HEK293 (cell line): ENCODE measurements at regions not wholly inside any gene's neighbourhood (a gene's known extent, or its start where the extent isn't known, plus 50 kb on each side); places are given as distances from the start of the nearest gene placed in this dataset.

ENCODE experiments used
- HOXA7 ChIP-seq: sonication (generic); formaldehyde crosslinking; IDR thresholded peaks from 2 replicates; pipeline ENCODE4 v1.8.1; 2022; ENCODE audit warnings: missing genetic modification reagents, borderline replicate concordance
- KLF16 ChIP-seq: fragments of 450-650 bp; formaldehyde crosslinking; IDR thresholded peaks from 2 replicates; pipeline ENCODE4 v1.5.1; 2017; ENCODE audit warnings: missing biosample characterization, missing genetic modification characterization
- SETDB1 ChIP-seq: IDR thresholded peaks from one replicate; pipeline ENCODE4 v1.6.1; 2017; ENCODE audit warnings: mild to moderate bottlenecking, low read length, moderate library complexity, mixed read lengths; ENCODE audit not compliant: insufficient read length
- ZBTB7A ChIP-seq: fragments of 450-650 bp; formaldehyde crosslinking; IDR thresholded peaks from 2 replicates; pipeline ENCODE4 v1.5.1; 2016; ENCODE audit warnings: low read depth, missing biosample characterization, missing genetic modification characterization
- ZNF121 ChIP-seq: fragments of 450-650 bp; formaldehyde crosslinking; IDR thresholded peaks from 2 replicates; pipeline ENCODE4 v1.5.1; 2016; ENCODE audit warnings: missing biosample characterization, missing genetic modification characterization
- ZNF274 ChIP-seq, 2 experiments: fragments of 200-500 bp in 1 of 2; fragments of 450-650 bp in 1 of 2; sonication (Bioruptor generic) in 1 of 2; formaldehyde crosslinking in 1 of 2; IDR thresholded peaks; 2 replicates each; pipeline versions ENCODE4 v1.5.1 to v1.6.1; 2014 to 2016; ENCODE audit warnings: borderline replicate concordance in 1 of 2, inconsistent platforms in 1 of 2, low read length in 1 of 2, missing biosample characterization in 1 of 2, missing genetic modification characterization in 1 of 2
- ZNF37A ChIP-seq: fragments of 450-650 bp; IDR thresholded peaks from 2 replicates; pipeline ENCODE4 v1.5.1; 2018; ENCODE audit warnings: missing biosample characterization, missing genetic modification characterization
- ZNF473 ChIP-seq: fragments of 450-650 bp; formaldehyde crosslinking; IDR thresholded peaks from 2 replicates; pipeline ENCODE4 v1.5.1; 2017; ENCODE audit warnings: missing biosample characterization, missing genetic modification characterization
- TF ChIP-seq, protein P1 (sequence below): fragments of 450-650 bp; formaldehyde crosslinking; IDR thresholded peaks from 2 replicates; pipeline ENCODE4 v1.5.1; 2016; ENCODE audit warnings: missing biosample characterization, missing genetic modification characterization
- TF ChIP-seq, protein P2 (sequence below): fragments of 450-650 bp; formaldehyde crosslinking; IDR thresholded peaks from 2 replicates; pipeline ENCODE4 v1.5.1; 2016; ENCODE audit warnings: missing biosample characterization, missing genetic modification characterization
- TF ChIP-seq, protein P3 (sequence below): fragments of 450-650 bp; formaldehyde crosslinking; IDR thresholded peaks from 2 replicates; pipeline ENCODE4 v1.5.1; 2016; ENCODE audit warnings: missing biosample characterization, missing genetic modification characterization
- TF ChIP-seq, protein P4 (sequence below): fragments of 450-650 bp; IDR thresholded peaks from 2 replicates; pipeline ENCODE4 v1.5.1; 2018; ENCODE audit warnings: missing biosample characterization, mild to moderate bottlenecking, missing genetic modification characterization
- TF ChIP-seq, protein P5 (sequence below): fragments of 450-650 bp; formaldehyde crosslinking; IDR thresholded peaks from 2 replicates; pipeline ENCODE4 v1.5.1; 2016; ENCODE audit warnings: missing biosample characterization, missing genetic modification characterization

DNA sequence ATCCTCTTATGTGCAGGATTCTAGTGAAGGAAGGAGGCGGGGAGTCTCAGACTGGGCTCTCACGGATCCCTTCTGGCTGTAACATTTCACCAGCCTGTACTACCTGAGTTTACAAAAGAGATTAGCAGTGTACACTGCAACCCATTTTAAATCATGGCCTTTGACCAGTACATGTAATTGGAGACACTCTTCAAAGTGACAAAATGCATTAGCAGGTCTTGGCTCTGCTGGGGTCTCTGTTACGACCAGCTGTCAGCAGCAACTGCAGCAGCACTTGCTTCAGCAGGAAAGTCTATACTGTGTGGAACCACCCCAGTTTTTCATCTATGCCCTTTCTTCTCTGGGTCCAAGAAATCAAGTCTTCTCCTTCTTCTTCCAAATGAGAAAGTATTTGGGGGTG, 322.8 kb upstream of the ASIC2 start:
- TF ChIP-seq, protein P1, sequence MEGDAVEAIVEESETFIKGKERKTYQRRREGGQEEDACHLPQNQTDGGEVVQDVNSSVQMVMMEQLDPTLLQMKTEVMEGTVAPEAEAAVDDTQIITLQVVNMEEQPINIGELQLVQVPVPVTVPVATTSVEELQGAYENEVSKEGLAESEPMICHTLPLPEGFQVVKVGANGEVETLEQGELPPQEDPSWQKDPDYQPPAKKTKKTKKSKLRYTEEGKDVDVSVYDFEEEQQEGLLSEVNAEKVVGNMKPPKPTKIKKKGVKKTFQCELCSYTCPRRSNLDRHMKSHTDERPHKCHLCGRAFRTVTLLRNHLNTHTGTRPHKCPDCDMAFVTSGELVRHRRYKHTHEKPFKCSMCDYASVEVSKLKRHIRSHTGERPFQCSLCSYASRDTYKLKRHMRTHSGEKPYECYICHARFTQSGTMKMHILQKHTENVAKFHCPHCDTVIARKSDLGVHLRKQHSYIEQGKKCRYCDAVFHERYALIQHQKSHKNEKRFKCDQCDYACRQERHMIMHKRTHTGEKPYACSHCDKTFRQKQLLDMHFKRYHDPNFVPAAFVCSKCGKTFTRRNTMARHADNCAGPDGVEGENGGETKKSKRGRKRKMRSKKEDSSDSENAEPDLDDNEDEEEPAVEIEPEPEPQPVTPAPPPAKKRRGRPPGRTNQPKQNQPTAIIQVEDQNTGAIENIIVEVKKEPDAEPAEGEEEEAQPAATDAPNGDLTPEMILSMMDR (tag by site-specific recombination): no peak
- TF ChIP-seq KLF16 (tag by site-specific recombination) (no peak), ZNF274 (IDR thresholded peaks at IDR 0.05; ENCODE audit: low read length) (no peak), ZNF274 (tag by site-specific recombination; IDR thresholded peaks at IDR 0.05; ENCODE audit: borderline replicate concordance) (no peak), ZBTB7A (tag by site-specific recombination) (no peak), ZNF37A (tag by site-specific recombination) (no peak), HOXA7 (CRISPR knock-in tag) (no peak), SETDB1 (no peak), ZNF121 (no peak), ZNF473 (no peak)
- TF ChIP-seq, protein P2, sequence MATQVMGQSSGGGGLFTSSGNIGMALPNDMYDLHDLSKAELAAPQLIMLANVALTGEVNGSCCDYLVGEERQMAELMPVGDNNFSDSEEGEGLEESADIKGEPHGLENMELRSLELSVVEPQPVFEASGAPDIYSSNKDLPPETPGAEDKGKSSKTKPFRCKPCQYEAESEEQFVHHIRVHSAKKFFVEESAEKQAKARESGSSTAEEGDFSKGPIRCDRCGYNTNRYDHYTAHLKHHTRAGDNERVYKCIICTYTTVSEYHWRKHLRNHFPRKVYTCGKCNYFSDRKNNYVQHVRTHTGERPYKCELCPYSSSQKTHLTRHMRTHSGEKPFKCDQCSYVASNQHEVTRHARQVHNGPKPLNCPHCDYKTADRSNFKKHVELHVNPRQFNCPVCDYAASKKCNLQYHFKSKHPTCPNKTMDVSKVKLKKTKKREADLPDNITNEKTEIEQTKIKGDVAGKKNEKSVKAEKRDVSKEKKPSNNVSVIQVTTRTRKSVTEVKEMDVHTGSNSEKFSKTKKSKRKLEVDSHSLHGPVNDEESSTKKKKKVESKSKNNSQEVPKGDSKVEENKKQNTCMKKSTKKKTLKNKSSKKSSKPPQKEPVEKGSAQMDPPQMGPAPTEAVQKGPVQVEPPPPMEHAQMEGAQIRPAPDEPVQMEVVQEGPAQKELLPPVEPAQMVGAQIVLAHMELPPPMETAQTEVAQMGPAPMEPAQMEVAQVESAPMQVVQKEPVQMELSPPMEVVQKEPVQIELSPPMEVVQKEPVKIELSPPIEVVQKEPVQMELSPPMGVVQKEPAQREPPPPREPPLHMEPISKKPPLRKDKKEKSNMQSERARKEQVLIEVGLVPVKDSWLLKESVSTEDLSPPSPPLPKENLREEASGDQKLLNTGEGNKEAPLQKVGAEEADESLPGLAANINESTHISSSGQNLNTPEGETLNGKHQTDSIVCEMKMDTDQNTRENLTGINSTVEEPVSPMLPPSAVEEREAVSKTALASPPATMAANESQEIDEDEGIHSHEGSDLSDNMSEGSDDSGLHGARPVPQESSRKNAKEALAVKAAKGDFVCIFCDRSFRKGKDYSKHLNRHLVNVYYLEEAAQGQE (tag by site-specific recombination): no peak
- TF ChIP-seq, protein P3, sequence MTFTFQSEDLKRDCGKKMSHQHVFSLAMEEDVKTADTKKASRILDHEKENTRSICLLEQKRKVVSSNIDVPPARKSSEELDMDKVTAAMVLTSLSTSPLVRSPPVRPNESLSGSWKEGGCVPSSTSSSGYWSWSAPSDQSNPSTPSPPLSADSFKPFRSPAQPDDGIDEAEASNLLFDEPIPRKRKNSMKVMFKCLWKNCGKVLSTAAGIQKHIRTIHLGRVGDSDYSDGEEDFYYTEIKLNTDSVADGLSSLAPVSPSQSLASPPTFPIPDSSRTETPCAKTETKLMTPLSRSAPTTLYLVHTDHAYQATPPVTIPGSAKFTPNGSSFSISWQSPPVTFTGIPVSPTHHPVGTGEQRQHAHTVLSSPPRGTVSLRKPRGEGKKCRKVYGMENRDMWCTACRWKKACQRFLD (tag by site-specific recombination): no peak
- TF ChIP-seq, protein P4, sequence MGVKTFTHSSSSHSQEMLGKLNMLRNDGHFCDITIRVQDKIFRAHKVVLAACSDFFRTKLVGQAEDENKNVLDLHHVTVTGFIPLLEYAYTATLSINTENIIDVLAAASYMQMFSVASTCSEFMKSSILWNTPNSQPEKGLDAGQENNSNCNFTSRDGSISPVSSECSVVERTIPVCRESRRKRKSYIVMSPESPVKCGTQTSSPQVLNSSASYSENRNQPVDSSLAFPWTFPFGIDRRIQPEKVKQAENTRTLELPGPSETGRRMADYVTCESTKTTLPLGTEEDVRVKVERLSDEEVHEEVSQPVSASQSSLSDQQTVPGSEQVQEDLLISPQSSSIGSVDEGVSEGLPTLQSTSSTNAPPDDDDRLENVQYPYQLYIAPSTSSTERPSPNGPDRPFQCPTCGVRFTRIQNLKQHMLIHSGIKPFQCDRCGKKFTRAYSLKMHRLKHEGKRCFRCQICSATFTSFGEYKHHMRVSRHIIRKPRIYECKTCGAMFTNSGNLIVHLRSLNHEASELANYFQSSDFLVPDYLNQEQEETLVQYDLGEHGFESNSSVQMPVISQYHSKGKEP (tag by site-specific recombination): no peak
- TF ChIP-seq, protein P5, sequence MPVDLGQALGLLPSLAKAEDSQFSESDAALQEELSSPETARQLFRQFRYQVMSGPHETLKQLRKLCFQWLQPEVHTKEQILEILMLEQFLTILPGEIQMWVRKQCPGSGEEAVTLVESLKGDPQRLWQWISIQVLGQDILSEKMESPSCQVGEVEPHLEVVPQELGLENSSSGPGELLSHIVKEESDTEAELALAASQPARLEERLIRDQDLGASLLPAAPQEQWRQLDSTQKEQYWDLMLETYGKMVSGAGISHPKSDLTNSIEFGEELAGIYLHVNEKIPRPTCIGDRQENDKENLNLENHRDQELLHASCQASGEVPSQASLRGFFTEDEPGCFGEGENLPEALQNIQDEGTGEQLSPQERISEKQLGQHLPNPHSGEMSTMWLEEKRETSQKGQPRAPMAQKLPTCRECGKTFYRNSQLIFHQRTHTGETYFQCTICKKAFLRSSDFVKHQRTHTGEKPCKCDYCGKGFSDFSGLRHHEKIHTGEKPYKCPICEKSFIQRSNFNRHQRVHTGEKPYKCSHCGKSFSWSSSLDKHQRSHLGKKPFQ (tag by site-specific recombination): no peak
